ENCODE measurements at regions not wholly inside any gene's neighbourhood (a gene's known extent, or its start where the extent isn't known, plus 50 kb on each side); places are given as distances from the start of the nearest gene placed in this dataset.

DNA sequence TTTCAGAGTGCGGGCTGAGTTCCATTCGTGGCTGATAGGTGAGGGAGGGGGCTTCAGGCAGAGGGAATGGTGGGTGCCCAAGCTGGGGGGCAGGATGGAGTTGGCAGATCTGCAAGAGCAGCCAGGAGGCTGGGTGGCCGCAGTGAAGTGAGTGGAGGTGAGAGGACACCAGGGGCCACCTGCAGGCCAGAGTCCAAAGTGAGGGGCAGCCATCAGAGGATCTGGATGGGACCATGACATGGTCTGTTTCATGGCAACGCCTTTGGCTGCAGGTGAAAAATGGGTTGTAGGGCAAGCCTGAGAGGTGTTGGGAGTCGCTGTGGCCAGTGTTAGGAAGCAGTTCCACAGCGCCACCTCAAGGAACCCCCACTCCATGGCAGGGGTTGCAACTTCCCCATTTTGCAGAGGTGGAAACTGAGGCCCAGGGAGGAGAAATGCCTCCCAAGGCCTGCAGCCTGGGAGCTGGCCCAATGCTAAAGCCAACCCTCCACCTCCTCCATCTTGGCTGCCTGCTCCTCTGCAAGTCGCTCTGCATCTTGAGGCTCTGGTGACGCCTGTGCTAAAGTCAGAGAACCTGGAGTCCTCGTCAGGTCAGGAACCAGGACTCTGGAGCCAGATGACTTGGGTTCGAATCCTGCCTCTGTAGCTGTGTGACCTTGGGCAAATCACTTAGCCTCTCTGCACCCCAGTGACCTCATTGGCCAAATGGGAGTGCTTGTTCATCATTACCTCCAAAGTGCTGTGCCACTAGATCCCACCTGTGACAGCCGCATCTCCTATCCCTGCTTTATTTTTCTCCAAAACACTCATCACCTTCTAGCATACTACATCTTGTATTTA is 153.8 kb downstream of the CEBPB start:
- Mint-ChIP-seq H3K27ac (peak overlapping the region in 1 of 3 donors; percentile 88), H3K36me3 (no peaks in the 10 kb centered on the region), H3K4me3 (no peak overlapping the region), H3K4me1 (peaks cover 9 to 17% (median 10%) of the 10 kb centered on the region in 3 donors), H3K27me3 (peaks cover 27% of the 10 kb centered on the region), H3K9me3 (no peaks in the 10 kb centered on the region)

DNA sequence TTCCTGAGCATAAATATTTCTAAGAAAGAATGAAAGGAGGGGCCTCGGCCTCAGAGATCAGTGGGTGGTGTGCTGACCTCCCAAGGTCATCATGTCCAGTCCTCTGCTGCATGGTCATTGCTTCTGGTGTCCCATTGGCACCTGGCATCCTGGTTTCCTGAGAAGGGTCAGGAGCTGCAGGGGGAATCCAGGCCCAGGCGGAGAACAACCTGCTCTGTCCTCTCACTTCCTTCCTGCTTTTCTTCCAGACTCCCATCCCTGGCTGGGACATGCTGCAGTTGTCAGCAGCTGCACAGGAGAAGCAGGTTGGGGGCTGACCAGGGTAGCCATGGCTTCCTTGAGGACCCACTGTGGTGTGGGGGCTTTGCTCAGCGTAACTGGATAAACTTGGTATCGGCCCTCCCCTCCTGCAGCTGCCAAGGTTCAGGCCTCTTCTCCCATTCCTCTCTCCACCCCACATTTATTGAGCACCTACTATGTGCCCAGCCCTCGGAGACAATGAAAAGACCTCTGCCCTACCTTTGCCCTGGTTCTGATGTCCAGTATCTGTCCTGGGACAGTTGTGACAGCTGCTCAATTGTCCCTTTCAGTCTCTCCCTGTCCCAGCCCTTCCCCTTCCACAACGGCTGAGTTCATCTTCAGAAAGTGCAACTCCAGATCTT is 155.2 kb downstream of the CEBPB start:
- Mint-ChIP-seq H3K4me1 (peaks cover 10 to 20% (median 16%) of the 10 kb centered on the region in 3 donors), H3K36me3 (no peaks in the 10 kb centered on the region), H3K27ac (no peak overlapping the region), H3K9me3 (no peaks in the 10 kb centered on the region), H3K4me3 (no peak overlapping the region), H3K27me3 (peaks cover 31% of the 10 kb centered on the region)

DNA sequence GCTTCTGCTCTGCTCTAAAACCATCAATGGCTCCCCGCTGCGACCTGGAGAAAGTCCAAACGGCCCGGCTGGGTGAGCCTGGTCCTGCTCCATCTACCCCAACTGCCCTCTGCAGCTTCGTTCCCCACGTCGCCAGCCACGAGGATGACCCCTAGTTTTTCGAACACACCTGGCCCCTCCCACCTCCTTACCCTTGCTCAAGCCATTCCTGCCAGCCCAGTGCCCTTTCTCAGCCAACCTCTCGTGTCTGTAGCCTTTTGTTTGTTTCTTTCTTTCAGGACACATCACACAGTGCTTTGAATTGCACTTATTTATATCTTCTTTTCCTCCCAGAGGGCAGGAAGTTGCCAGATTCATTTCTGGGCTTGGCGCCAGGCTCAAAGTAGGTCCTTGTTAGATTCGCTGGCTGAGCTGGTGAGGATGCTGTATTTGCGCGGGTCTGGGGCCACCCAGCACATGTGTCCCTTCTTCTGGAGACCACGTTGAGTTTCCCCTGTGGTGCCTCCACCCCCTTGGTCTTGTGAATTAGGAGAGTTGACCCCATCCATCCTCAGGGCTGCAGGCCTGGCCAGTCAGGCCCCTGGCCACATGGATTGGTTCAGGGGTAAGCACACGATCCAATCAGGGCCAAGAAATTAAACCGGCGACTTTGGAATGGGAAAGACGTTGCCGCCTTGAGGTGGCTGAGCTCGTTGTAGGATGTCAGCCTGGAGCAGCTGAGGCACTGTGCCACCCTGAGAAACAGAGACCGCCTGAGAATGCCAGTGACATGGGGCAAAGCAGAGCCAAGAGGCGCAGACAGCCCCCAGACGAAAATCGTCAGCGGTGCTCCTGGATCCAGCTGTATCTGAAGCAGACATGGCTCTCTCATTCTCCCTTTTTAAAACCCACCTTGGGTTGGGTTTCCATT is 156.0 kb downstream of the CEBPB start:
- Mint-ChIP-seq H3K27me3 (peaks cover 31% of the 10 kb centered on the region), H3K36me3 (no peaks in the 10 kb centered on the region), H3K27ac (no peak overlapping the region), H3K4me1 (peaks cover 10 to 20% (median 16%) of the 10 kb centered on the region in 3 donors), H3K9me3 (no peaks in the 10 kb centered on the region), H3K4me3 (no peak overlapping the region)

DNA sequence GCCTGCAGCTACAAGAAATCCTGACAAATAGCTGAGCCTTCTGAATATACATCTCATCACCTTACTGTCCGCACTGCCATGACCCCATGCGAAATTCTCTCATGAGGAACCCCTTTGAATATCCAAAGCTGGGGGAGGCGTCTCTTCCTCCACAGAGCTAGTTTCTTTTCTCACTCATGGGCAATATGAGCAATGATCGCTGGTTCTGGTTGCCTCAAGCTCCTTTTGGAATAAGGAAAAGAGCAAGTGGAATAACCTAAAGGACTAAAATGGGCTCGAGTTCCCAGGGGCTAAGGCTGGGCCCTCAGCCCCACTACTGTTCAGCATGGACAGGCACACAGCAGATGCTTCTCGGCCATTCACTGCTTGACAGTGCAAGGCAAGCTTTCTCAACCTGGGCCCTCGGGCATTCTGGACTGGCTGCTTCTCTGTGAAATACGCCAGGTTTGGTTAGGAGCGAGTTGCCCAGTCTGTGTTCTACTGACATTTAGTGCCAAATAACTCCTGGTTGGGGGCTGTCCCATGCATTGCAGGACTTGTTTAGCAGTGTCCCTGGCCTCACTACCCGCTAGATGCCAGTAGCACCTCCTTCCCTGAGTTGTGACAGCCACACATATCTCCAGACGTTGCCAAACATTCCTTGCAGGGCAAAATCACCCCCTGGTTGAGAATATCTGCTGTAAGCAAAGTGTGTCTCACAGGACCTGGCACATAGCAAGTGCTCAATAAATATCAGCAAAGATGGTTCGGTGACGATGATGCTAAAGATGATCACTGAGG is 156.8 kb downstream of the CEBPB start:
- no peak overlapping the region for H3K4me3 Mint-ChIP-seq
- H3K27ac Mint-ChIP-seq = no peak overlapping the region
- peaks cover 10 to 15% (median 14%) of the 10 kb centered on the region in 3 donors for H3K4me1 Mint-ChIP-seq
- no peaks in the 10 kb centered on the region for H3K9me3 Mint-ChIP-seq
- H3K36me3 Mint-ChIP-seq = no peaks in the 10 kb centered on the region
- peaks cover 28% of the 10 kb centered on the region for H3K27me3 Mint-ChIP-seq

DNA sequence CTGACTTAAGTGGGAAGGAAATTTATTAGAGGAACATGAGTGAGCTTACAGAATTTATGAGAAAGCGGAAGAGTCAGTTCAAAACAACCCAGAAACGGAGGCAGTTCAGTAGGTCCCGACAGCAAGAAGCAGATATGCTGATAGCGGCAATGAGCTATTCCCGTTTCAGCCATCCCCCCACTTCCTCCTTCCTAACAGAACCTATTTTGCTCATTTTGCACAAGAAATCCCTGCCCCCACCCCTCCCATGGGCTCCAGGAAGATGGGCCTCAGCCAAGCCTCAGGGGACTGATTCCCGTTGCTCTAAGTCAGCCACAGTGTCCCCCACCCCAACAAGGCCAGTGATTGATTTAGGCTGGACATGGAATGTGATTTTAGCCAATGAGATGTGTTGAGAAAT is 157.5 kb downstream of the CEBPB start:
- no peak overlapping the region for H3K27ac Mint-ChIP-seq
- H3K36me3 Mint-ChIP-seq = no peaks in the 10 kb centered on the region
- no peak overlapping the region for H3K4me3 Mint-ChIP-seq
- H3K27me3 Mint-ChIP-seq = peaks cover 28% of the 10 kb centered on the region
- peaks cover 10 to 15% (median 11%) of the 10 kb centered on the region in 3 donors for H3K4me1 Mint-ChIP-seq
- no peaks in the 10 kb centered on the region for H3K9me3 Mint-ChIP-seq

DNA sequence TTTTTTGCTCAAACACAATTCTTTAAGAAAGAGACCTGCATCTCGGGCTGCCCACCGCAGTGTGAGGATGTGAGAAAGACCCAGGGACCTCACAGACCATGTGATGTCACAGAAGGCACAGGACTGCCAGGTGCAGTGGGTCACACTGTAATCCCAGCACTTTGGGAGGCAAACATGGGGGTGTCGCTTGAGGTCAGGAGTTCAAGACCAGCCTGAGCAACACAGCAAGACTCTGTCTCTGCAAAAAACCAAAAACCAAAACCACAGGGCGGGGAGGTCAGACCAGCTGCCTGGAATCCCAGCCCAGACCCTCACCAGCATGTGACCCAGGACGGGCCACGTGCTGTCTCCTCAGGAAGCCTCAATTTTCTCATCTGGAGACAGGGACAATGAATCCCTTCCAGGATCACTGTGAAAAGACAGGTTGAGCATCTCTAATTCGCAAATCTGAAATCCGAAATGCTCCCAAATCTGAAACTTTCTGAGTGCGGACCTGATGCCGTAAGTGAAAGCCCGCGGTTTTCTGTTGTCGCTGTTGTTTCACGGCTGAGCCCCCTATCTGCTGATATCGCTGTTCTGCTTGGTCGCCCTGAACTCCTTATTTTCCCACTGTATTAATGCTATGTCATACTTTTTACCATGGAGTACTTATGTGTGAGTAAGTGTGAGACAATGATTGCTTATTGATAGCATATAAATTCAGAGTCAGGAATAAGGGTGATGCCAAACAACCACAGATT is 159.5 kb upstream of the PTPN1 start:
- H3K9me3 Mint-ChIP-seq = no peaks in the 10 kb centered on the region
- H3K36me3 Mint-ChIP-seq = no peaks in the 10 kb centered on the region
- no peak overlapping the region for H3K27ac Mint-ChIP-seq
- H3K4me1 Mint-ChIP-seq = peaks cover 10 to 18% (median 11%) of the 10 kb centered on the region in 3 donors
- H3K27me3 Mint-ChIP-seq = peaks cover 25% of the 10 kb centered on the region
- H3K4me3 Mint-ChIP-seq = no peak overlapping the region

DNA sequence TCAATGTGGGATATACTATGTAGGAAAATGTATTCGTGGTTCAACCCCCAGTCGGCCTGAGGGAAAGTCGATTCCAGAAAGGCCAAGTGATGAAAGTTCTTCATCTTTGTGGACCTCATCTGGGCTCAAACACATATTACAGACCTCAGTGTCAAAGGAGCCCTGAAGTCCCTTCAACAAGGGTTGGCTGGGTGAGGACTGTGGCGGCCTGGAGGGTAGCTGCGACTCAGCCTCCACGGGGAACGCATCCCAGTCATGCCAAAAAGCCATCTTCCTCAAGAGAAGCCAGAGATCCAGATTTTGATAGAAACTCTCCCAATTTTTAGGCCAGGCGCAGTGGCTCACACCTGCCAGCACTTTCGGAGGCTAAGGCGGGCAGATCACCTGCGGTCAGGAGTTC is 158.6 kb upstream of the PTPN1 start:
- Mint-ChIP-seq H3K4me3 (no peak overlapping the region), H3K9me3 (no peaks in the 10 kb centered on the region), H3K27me3 (peaks cover 22% of the 10 kb centered on the region), H3K36me3 (no peaks in the 10 kb centered on the region), H3K4me1 (peaks cover 10 to 16% (median 11%) of the 10 kb centered on the region in 3 donors), H3K27ac (no peak overlapping the region)

DNA sequence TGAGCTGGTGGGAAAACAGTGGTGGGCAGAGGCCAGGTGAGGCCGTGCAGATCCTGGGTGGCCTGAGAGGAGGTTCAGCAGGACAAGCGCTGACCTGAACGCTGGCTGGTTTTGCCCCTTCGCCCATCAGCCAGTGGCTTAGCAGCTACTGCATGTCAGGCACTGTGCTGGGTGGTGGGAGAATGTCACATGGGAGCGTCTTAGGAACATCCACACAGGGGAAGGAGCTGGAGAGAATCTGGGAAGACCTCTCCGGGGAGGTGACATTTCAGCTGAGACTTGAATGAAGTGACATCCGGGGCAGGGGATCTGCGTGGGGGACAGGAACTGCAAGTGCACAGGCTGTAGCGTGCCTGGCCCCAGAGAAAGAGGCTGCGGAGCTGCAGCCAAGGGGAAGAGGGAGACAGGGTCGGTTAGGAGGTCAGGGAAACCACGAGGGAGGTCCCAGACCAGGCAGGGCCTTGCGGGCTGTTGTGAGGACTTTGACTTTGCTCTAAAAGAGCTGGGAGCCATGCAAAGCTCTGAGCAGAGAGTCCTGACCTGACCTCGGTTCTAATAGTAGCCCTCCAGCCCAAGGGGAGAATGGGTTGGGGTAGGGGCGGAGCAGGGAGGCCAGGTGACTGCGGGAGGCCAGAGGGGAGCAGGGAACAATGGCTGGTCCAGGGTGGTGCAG is 156.8 kb upstream of the PTPN1 start:
- Mint-ChIP-seq H3K36me3 (no peaks in the 10 kb centered on the region), H3K27me3 (peaks cover 21% of the 10 kb centered on the region), H3K4me1 (peaks cover 8 to 13% (median 10%) of the 10 kb centered on the region in 3 donors), H3K4me3 (no peak overlapping the region), H3K27ac (peak overlapping the region in 1 of 3 donors; percentile 6), H3K9me3 (no peaks in the 10 kb centered on the region)

DNA sequence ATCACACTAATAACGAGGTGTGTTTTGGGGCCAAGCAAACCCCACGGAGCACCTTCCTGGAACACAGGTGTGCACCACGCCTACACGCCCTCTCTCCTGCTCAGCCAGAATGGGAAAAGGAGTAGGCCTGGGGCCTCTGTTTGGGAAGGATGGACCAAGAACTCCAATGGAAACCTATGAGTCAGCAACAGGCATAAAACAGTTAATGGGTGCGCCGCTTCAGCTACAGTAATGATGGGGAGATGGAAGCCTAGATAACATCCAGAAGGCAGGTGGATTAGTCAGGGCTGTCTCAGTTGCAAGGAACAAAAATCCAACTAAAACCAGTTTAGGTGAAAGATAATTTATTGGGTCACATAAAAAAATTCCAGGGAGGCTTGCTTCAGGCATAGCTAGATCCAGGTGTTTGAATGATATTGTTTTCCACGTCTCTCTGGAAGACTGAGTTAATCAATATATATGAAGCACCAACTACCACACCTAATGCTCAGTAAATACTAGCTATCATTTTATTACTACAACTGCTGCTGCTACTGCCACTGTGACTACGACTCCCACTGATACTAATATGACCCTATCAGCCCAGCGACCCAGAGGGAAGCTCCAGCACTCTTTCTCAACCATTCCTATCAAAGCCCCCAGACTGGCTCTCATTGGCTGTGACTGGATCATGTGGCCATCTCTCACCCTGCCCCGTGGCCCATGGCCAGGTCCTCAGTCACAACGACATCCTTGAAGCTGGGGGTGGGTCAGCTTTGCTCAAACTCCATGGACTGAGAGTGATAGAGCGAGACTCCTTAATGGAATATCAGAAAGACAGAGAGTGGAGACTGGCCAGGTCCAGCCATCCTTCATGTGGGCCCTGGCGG is 155.2 kb upstream of the PTPN1 start:
- Mint-ChIP-seq H3K27ac (no peak overlapping the region), H3K4me1 (peaks cover 0 to 7% (median 4%) of the 10 kb centered on the region in 3 donors), H3K4me3 (no peak overlapping the region), H3K27me3 (peaks cover 17% of the 10 kb centered on the region), H3K9me3 (no peaks in the 10 kb centered on the region), H3K36me3 (no peaks in the 10 kb centered on the region)

DNA sequence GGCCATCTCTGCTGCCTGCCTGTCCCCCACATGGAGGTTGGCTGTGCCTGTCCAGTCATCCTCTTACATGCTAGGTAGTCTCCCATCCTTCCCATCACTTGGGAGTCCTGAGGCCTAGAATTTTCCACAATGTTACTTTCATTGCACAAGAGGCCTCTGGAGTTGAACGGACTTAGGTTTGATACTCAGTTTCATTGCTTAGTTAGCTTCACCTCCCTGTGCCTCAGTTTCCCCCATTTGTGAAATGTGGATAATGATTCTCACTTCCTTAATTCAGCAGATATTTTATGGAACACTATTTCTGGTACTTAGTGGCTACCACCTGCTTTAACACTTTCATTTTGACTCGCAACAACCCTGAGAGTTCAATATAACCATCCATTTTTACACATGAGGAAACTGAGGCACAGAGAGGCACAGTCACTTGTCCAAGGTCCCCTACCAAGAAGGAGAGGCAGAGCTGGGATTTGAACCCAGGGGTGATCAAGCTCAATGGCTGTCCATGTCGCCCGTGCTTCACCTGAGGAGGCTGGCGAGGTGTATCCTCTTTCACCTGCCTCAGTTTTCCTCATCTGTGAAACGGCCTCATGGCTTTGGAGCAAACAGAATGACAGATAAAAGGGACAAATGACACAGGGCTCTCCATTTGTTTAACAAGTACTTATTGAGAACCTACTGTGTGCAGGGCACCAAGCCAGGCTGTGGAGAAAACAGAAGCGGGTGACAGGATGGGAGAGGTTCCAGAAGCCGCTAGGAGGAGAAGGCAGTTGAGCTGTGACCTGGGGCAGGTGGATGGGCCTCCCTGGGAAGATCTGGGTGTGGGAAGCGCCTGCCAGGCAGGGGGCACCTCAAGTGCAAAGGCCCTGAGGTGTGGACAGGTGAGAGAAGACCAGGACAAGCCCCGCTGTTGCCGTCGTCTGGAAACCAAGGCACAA is 154.3 kb upstream of the PTPN1 start:
- Mint-ChIP-seq H3K27ac (no peak overlapping the region), H3K4me3 (no peak overlapping the region), H3K4me1 (peaks cover 0 to 3% (median 0%) of the 10 kb centered on the region in 3 donors), H3K36me3 (no peaks in the 10 kb centered on the region), H3K9me3 (no peaks in the 10 kb centered on the region), H3K27me3 (peaks cover 12% of the 10 kb centered on the region)

DNA sequence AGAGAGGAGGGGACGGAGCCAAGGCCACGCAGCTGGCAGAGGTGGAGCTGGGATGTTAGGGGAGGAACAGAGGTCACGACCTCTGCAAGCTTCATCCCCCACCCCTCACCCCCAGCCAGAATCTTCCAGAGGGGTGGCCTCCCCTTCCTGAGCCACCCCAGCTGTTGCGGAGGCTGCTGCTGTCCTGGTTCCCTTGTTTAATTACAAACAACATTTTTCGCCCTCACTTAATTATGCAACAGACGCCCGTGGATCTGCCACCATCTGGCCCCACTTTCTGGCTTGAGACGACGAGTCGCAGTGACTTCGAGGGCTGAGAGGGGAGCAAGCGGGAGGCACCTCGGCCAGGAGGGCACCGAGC is 153.7 kb upstream of the PTPN1 start:
- Mint-ChIP-seq H3K4me3 (no peak overlapping the region), H3K4me1 (peaks cover 0 to 3% (median 0%) of the 10 kb centered on the region in 3 donors), H3K9me3 (no peaks in the 10 kb centered on the region), H3K27me3 (peaks cover 12% of the 10 kb centered on the region), H3K36me3 (no peaks in the 10 kb centered on the region), H3K27ac (no peak overlapping the region)

Data from IgD-negative memory B cell (primary cell).